ENCODE measurements at regions not wholly inside any gene's neighbourhood (a gene's known extent, or its start where the extent isn't known, plus 50 kb on each side); places are given as distances from the start of the nearest gene placed in this dataset.

GRCh38 chr5:84794486-84795035 lies 409.9 kb upstream of the EDIL3 start:
- TF ChIP-seq CTCF (IDR thresholded peaks at IDR 0.05; ENCODE audit: insufficient read depth, low read depth, low read length), result no peak
- no peak for TF ChIP-seq EZH2 (IDR thresholded peaks at IDR 0.05; ENCODE audit: insufficient read depth, low read length)
